ENCODE measurements at regions not wholly inside any gene's neighbourhood (a gene's known extent, or its start where the extent isn't known, plus 50 kb on each side); places are given as distances from the start of the nearest gene placed in this dataset.
"Not testable (repeated sequence)": the region's sequence is repeated elsewhere in the genome, so short reads cannot be mapped to it uniquely, and the experiment has no call there.

- ATAC-seq, result no peak
- DNase-seq, result no peak
- H3K9me3 ChIP-seq, result no peaks in the 10 kb centered on the region
- H3K27me3 ChIP-seq, result peaks cover 0 to 50% (median 18%) of the 10 kb centered on the region in 7 donors
- H3K27ac ChIP-seq, result no peak overlapping the region
- 44 to 56% methylated on average over 39 to 40 of the region's 40 CpGs for WGBS, 2 donors
- intact Hi-C loops (cut with DNase I), result no loop called here
- H3K4me3 ChIP-seq, result no peak overlapping the region
- no peaks in the 10 kb centered on the region for H3K36me3 ChIP-seq
- TF ChIP-seq CTCF (IDR thresholded peaks at IDR 0.05), result no peak
- no peaks in the 10 kb centered on the region for H3K4me1 ChIP-seq
These were observed 527.2 kb upstream of the WSB1 start for GRCh38 chr17:26766743-26767142.

- H3K27ac ChIP-seq, result no peak overlapping the region
- intact Hi-C loops (cut with DNase I), result no loop called here
- H3K4me3 ChIP-seq, result no peak overlapping the region
- ATAC-seq, result no peak
- no peaks in the 10 kb centered on the region for H3K36me3 ChIP-seq
- WGBS, 2 donors, result 48 to 62% methylated on average over 115 to 118 of the region's 118 CpGs
- no peaks in the 10 kb centered on the region for H3K4me1 ChIP-seq
- peaks cover 4 to 75% (median 24%) of the 10 kb centered on the region in 7 donors for H3K27me3 ChIP-seq
- no peak for TF ChIP-seq CTCF (IDR thresholded peaks at IDR 0.05)
- peaks cover 0 to 39% (median 0%) of the 10 kb centered on the region in 11 donors for H3K9me3 ChIP-seq
- no peak for DNase-seq
These were observed 520.4 kb upstream of the WSB1 start for GRCh38 chr17:26773189-26774188.

GRCh38 chr17:26774291-26775218 lies 519.4 kb upstream of the WSB1 start:
- peaks cover 4 to 79% (median 24%) of the 10 kb centered on the region in 7 donors for H3K27me3 ChIP-seq
- H3K4me3 ChIP-seq, result no peak overlapping the region
- no peaks in the 10 kb centered on the region for H3K36me3 ChIP-seq
- WGBS, 2 donors, result 43 to 57% methylated on average over 111 to 123 of the region's 123 CpGs
- H3K9me3 ChIP-seq, result peaks cover 0 to 44% (median 0%) of the 10 kb centered on the region in 11 donors
- no peaks in the 10 kb centered on the region for H3K4me1 ChIP-seq
- no peak for DNase-seq
- intact Hi-C loops (cut with DNase I), result no loop called here
- ATAC-seq, result no peak
- no peak for TF ChIP-seq CTCF (IDR thresholded peaks at IDR 0.05)
- H3K27ac ChIP-seq, result no peak overlapping the region

DNA sequence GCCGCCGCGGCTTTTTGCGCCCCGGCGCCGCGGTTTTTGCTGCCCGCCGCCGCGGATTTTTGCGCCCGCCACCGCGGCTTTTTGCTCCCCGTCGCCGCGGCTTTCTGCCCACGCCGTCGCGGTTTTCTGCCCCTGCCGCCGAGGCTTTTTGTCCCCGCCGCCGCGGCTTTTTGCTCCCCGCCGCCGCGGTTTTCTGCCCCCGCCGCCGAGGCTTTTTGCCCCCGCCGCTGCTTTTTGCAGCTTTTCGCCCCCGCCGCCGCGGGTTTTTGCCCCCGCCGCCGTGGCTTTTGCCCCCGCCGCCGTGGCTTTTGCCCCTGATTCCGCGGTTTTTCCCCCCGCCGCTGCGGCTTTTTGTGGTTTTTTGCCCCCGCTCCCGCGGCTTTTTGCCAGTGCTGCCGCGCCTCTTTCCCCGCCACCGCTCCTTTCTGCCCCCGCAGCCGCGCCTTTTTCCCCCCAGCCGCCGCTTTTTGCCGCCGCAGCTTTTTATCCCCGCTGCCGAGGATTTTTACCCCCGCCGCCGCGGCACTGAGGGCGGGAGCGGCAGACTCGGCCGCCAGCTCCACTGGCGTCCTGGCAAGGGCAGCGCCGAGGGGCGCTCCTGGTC lies 518.6 kb upstream of the WSB1 start:
- TF ChIP-seq CTCF (IDR thresholded peaks at IDR 0.05), result no peak
- Histone ChIP-seq H3K9me3 (peaks cover 0 to 51% (median 0%) of the 10 kb centered on the region in 11 donors), H3K36me3 (no peaks in the 10 kb centered on the region), H3K27me3 (peaks cover 4 to 85% (median 24%) of the 10 kb centered on the region in 7 donors), H3K4me3 (no peak overlapping the region), H3K27ac (no peak overlapping the region), H3K4me1 (no peaks in the 10 kb centered on the region)
- intact Hi-C loops (cut with DNase I), result no loop called here
- DNase-seq, result no peak
- 43 to 55% methylated on average over 71 to 83 of the region's 83 CpGs for WGBS, 2 donors
- ATAC-seq, result no peak

GRCh38 chr17:26780187-26780814 lies 513.6 kb upstream of the WSB1 start:
- intact Hi-C loops (cut with DNase I), result loop anchor here in 1 of 10 donors (10.0 kb wide), 1 partner anchor 304 kb away; no protein-coding TSS in a partner anchor
- 68% methylated on average over 4 of the region's 4 CpGs for WGBS, 2 donors
- peak in 1 of 2 donors; percentile 2 for DNase-seq
- H3K9me3 ChIP-seq, result peaks cover 0 to 73% (median 10%) of the 10 kb centered on the region in 11 donors
- H3K4me1 ChIP-seq, H3K36me3 ChIP-seq, ATAC-seq, H3K27ac ChIP-seq, H3K4me3 ChIP-seq: not testable (repeated sequence)
- peaks cover 0 to 43% (median 7%) of the 10 kb centered on the region in 7 donors for H3K27me3 ChIP-seq

All from heart right ventricle (tissue), 16 donors.